ENCODE measurements at regions not wholly inside any gene's neighbourhood (a gene's known extent, or its start where the extent isn't known, plus 50 kb on each side); places are given as distances from the start of the nearest gene placed in this dataset.
"Not testable (repeated sequence)": the region's sequence is repeated elsewhere in the genome, so short reads cannot be mapped to it uniquely, and the experiment has no call there.

DNA sequence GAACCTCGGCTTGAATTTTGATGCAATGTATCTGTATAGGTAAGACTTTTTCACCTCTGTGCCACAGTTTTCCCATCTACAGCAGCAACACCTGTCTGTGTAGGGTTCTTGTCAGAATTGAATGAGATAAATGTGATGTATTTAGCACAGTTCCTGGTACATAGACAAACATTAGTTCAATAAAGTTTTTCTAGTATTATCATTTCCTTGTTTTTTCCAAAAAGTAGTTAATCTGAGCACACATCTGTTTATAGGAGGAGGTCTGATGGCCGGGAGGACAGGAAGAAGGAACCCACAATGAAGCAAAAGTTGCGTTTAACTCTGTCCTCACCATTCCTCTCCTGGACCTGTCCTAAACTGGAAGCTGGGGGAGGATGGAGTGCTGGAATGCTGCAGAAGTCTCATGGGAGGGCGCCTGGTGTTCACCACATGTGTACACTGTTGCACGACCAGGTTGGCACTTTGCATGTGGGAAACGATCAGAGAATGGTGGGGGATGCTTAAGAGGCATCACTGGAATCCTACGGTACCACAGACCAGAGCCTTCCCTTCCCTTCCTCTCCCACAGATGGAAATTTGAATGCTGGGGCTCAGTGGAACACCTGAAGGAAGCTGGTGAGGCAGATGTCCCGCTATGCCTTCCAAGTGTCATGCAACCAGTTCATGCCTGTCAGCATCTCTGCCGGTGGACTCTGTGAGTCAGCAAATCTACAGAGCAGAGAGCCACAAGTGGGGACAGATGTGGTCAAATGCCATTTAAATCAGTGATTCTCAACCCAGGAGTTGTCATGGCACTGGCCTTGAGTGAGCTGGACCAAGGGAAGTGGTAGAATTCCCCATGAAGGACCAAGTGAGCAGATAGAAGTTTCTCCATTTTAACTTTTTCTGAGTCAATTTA, 315.6 kb downstream of the DLEU7 start:
- no peak for DNase-seq (ENCODE audit: low read depth)

DNA sequence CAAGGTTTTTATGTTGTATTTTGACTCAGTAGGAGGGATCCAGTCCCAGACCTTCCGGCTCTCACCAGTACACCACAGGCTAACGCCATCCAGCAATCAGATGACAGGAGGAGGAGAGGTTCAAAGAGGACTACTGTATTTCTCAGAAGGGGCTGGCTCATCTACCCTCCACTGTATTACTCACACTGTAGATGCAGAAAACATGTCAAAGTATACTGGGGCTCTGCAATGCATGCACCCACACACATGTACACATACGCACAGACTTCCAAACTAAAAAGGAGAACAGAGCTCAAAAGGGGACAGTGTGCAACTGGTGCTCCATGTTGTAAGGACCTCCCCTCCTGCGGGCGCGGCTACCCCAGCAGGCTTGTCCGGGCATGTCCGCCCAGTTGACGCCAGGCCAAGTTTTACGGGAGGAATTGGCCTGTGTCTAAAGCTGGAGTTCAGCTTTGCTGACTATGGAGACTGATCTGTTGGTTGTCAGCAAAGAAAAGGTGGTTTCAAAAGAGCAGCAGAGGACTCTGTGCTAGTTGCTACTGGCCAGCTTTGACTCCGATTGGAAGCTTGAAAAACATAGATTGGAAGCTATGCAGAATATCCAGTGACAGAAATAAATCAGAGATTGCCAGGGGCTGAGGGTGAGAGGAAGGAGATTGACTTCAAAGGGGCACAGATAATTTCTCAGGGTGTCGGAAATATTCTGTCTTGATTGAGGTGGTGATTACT, 314.2 kb downstream of the DLEU7 start:
- DNase-seq (ENCODE audit: low read depth) = no peak

DNA sequence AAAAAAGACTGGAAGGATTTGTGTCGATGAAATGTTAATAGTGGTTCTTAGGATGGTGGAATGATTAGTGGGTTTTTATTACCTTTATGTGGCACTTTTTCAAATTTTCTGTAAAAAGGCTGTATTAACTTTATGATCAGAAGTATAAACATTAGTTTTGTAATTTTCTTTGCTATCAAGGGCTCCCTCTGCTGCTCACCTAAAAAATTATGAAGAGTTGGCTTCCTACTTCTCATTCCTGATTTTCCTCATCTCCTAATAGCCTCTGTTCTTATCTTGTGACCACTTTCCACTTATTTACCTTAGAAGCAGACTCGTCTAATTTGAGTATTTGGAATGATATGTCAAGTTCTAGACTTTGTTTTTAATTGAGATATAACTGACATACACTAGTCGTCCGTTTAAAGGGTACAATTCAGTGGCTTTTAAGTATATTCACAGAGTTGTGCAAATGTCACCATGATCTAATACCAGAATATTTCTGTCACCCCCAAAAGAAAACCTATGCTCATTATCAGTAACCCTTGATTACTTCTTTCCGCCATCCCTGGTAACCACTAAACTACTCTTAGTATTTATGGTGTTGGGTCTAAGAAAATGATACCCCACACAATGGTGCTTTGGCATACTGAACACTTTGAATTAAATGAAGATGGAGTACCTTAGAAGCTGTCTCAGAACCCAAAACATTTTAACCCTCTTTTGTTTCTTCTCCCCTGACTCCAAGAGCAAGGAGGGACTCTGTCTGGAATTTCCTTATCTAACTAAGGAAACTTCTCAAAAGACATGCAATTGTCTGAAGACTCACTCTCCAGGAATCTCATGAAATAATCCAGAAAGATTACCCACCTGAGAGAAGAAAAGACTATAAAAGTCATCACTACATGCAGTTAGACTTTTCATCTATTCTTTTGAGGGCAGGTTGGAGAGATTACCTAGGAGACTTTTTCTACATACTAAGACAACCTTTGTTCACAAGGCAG, 311.3 kb downstream of the DLEU7 start:
- DNase-seq (ENCODE audit: low read depth) = no peak

DNA sequence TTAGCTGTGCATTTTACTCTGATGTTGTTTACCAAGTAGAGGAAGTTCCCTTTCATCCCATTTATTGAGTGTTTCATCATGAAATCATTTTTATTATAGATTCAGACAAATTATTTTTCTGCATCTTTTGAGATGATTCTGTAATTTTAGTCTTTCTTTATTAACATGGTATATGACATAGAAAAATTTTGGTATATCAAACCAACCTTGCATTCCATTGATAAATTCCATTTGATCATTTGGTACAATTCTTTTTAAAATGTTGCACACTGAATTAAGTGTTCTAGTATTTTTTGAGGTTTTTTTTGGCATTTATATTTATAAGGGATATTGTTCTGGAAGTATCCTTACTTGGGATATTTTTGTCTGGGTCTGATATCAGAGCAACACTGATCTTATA, 308.4 kb downstream of the DLEU7 start:
- DNase-seq (ENCODE audit: low read depth) = no peak

DNA sequence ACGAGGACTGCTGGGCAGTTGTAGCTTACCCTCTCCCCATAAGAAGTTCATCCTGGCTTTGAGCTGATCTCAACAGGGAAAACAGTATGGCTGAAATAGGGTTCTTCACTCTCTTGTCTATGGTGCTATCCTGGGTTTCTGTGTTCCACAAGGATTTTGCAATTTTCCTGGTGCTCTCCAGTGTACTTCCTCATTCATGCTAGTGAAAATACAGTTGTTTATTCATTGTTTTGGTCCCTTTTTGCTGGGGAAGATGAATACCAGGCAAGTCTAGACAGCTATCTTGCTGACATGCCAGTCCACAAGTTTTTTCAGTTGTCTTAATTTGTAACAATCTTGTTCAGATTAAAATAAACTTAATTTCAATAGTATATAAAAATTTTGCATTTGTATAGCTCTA, 306.5 kb downstream of the DLEU7 start:
- no peak for DNase-seq (ENCODE audit: low read depth)

DNA sequence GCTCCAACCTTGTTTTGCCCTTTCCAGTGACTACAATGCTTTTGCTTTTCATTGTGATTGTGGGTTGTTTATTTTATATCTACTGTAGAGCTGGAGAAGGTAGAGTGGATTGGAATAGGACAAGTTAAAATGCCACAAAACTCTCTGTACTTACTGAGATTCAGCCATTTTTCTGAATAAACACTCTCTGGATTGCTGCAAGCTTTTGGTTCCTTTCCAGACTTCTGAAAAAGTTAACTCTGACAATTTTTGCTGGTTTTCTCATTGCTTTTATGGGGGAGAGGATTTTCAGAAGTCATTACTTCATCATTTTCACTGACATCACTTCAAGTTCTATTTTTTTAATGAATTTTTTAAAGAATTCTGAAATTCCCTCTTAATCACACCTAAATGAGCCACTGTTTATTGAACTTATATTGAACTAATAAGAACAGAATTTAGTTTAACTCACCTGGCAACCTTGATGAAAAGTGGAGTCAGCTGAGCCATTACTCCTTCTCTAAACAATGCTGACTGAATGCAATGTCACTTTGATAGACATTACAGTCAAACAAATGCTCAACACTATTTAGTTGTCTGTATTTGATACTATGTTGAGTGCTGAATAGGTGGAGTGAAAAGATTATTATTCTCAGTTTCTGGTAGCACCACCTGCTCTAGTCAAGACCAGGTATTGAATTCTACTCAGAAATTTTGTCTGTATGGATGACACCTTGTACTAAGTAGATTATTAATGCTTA, 303.5 kb downstream of the DLEU7 start:
- no peak for DNase-seq (ENCODE audit: low read depth)

DNA sequence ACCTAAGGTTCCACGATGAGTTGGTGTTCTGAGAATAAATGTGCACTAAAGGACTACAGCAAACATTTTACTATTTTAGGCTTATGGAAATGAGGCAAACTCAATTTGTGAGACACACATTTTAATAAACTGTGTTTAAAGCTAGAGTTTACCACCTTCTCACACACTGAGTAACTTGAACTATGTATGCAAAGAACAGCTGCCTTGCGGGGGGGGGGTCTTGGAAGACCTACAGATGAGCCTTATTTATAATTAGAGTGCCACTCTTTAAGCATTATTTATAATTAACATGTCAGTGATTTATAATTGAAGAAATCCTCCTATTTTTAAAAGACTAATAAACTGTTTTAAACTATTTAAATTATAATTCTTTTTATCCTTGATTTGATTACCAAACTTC, 300.4 kb downstream of the DLEU7 start:
- DNase-seq (ENCODE audit: low read depth) = no peak

DNA sequence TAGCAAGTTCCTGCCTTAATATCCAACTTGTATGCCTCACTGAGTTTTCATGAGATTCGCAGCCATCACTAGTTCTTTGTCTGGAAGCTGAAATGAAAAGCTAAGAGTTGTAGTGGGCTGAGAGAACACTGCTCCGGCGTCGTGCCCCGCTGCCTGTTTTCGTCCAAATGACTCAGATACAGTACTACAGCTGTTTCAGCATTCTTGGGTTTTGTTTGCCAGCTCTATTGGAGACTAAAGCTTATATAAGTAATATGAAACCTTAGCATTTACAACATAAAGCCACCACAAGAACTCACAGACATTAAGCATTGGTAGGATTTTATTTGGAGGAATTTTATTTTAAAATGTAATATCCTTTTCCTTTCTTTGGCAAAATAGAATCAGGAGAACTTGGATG, 299.7 kb downstream of the DLEU7 start:
- no peak for DNase-seq (ENCODE audit: low read depth)

DNA sequence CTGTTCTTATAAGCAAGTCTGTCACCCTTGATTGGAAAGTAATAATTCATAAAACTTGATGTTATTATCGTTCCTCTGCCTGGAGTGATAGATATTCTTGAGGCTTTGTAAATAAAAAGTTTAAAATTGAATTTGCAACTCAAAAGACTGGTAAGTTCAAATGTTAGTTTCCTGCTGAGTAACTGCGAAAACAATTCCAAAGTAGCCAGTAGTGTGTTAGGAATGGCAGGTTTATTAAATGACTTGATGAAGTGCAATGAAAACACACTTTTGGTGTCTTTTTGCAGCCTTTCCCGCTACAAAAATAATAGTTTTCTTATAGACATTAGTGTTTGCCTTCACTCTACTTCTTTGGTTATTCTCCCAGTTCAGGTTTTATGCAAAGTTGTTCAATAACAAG, 299.3 kb downstream of the DLEU7 start:
- no peak for DNase-seq (ENCODE audit: low read depth)

DNA sequence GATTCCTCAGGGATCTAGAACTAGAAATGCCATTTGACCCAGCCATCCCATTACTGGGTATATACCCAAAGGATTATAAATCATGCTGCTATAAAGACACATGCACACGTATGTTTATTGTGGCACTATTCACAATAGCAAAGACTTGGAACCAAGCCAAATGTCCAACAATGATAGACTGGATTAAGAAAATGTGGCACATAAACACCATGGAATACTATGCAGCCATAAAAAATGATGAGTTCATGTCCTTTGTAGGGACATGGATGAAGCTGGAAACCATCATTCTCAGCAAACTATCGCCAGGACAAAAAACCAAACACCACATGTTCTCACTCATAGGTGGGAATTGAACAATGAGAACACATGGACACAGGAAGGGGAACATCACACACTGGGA, 296.3 kb downstream of the DLEU7 start:
- DNase-seq (ENCODE audit: low read depth) = not testable (repeated sequence)

DNA sequence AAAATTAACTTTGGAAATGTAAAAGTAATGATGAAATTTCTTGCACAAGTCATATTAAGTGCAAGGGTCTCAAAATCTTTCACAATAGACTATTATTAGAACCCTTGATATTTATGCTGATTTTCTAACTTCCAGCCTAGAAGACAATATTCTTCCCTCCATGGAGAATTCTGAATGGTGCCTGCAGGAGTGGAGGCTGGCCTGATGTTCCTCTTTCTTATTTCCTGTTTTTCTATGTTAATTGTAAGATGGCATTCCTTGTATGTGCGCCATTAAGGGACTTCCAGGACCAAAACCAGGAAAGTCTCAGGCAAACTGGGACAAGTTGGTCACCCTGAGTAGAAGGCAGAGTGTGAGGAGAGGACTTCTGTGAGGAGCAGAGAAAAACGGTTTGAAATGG, 294.9 kb downstream of the DLEU7 start:
- DNase-seq (ENCODE audit: low read depth) = no peak

DNA sequence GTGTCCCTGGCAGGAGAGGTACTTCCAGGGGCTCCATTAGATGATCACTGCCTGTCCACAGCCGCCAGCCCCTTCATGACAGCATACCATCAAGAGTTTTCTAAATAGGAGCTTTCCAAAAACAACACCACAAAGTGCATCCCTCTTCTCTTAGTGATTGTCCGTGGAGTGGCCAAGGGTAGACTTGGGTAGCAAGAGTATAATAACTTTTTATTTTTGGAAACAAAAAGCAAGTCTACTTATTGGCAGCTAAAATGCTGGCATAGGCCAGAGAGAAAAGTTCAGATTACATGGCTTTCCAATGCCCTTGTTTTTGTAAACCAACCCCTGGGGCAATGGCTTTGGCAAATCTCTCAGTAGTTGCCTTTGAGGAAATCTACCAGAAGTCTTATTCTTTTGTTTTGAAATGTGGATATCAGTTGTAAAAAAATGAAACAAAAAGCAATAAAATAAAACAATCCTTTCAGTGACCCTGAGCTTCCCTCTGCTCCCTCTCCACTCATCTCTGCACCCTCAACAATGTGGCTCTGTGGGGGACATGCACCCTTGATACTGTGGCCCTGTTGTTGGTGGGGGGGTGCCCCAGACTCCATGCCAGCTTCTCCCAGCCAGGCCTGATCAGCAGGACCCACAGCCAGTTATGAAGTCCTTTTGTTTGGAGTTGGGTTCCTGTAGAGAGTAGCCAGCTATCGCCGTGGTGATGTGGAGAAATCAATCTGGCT, 294.1 kb downstream of the DLEU7 start:
- DNase-seq (ENCODE audit: low read depth) = no peak

DNA sequence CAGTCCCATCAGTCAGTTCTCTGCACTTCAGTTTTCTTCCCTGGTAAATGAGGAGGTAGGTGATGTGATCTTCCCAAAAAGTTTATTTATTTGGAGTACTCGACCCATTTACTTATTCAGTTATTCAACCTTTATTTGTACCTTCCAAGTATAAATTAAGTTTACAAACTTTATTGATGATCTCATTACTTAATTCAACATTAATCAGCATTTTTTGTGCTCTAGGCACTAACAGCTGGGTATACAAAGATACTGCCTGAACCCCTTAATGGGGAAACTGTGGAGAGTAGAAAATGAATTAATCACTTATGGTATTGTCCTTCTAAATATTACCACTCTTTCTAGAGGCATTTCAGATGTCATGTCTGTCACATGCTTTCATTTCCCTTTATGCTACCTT, 293.3 kb downstream of the DLEU7 start:
- DNase-seq (ENCODE audit: low read depth) = no peak

DNA sequence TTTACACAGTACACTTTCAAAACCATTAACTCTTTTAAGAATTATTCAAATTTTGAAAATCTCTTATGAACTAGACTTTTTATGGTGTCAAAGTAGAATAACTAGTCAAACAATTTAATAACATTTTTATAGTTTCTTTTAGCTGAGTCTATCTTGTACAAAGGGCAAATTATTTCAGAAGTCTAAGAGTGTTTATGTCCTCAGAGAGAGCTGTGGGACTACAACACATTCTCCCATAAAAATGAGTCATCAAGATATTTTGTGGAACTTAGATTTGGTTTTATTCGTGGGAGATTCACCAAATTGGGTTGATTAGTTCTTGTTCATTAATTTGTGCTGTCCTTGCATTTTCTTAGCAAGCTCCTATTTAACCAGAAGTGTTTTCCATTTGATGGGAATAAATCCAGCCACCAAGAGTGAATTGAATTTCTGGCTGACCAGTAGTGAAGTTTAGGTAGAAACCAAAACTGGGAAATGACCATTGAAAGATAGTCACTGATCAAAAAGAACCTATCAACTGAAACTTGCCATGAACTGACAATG, 291.0 kb downstream of the DLEU7 start:
- DNase-seq (ENCODE audit: low read depth) = no peak

DNA sequence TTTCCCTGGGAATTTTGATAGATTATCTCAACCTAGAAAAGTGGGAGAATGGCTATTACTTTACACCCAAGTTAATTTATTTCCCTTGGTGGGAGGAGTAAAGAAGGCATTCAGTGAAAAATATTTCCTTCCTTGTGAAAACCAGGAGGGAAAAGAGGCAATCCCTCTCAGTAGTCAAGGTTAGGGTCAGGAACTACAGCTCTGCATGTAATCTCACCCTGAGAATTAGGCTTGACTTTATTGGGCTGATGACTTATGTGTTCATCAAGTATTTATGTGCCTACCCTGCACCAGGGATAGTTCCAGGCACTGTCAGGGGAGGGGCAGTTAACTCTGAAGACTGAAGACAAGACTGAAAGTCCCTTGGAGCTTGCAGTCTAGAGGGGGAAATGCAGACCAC, 281.8 kb downstream of the DLEU7 start:
- no peak for DNase-seq (ENCODE audit: low read depth)

DNA sequence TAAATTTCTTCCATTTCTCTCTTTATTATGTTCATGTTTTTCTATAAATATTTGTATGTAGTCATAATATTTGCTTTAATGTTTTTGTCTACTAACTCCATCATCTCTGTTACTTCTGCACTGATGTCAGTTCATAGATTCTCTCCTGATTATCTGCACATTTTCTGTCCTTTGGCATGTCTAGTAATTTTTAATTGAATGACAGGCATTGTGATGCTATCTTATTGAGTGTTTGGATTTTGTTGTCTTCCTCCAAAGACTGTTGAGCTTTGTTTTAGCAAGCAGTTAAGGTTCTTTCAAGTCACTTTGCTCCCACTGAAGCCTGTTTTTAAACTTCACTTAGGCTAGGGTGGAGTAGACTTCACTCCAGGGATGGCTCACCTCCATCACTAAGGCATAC, 276.8 kb downstream of the DLEU7 start:
- no peak for DNase-seq (ENCODE audit: low read depth)

DNA sequence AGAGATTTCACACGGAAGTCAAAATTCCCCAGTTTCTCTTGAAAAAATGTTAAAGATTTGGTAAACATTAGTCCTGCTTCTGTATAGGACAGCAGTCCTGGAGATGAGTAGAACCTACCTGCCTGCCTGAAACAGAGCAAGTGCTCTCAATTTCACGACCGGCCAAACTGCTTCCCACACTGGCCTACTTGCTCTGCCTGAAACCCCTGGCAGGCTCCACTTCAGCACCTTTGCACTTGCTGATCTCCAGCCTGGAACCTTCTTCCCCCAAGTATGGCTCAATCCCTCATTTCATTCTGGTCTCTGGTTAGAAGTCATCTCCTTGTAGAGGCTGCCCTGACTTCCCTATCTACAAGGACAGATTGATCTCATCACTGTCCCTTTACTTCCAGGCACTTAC, 271.4 kb downstream of the DLEU7 start:
- no peak for DNase-seq (ENCODE audit: low read depth)

DNA sequence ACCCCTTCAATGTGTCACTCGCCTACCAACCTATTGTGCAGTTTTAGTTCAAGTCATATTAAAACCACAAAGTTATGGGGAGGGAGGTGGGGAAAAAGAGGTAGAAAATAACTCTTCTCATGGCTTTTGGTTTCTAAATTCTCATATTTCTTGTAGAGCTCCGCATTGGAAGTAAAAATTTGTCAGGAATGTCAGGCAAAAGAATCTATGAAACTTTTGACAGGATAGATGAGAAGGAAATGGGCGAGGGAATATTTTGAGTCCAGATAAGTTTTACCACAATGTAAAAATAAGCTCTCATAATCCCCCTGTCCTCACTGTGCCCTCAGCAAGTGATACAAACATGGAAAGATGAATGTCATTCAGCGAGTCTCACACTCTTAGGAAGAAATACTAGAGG, 270.4 kb downstream of the DLEU7 start:
- DNase-seq (ENCODE audit: low read depth) = no peak

DNA sequence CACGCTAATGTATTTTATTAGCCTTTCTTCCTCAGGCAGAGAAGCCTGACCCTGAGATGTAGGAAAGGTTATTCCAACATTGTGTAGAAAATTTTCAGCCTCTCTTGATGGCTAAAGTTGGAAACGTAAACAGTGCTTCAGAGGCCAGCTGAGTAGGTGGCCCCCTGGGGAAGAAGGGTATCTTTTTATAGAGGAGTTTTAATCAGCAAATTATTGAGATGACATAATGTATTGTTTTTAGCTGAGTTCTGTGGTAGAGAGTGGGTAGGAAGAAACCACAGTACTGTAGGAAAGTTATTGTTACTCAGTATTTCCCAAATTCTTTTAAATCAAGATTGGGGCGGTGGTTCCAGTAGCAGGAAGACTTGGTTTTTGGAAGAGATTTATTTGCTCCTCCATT, 268.8 kb downstream of the DLEU7 start:
- DNase-seq (ENCODE audit: low read depth) = no peak

DNA sequence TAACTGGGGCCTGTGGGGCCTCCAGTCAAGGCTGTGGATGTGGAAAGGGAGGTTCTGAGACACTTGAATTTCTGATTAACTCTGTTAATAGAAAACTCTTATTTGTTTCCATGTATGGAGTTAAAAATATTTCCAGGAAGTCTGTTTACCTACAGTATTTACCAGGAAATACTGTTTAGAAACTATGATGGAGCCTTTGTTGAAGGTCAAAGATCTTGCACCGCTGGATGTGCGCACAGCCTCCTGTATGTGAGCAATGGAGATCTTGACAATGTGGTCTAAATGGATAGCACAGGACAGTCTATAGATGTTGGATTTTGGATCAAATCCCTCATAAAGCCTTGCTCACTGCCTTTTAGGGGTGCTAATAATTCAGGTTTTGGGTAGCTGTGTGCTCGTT, 268.4 kb downstream of the DLEU7 start:
- no peak for DNase-seq (ENCODE audit: low read depth)

DNA sequence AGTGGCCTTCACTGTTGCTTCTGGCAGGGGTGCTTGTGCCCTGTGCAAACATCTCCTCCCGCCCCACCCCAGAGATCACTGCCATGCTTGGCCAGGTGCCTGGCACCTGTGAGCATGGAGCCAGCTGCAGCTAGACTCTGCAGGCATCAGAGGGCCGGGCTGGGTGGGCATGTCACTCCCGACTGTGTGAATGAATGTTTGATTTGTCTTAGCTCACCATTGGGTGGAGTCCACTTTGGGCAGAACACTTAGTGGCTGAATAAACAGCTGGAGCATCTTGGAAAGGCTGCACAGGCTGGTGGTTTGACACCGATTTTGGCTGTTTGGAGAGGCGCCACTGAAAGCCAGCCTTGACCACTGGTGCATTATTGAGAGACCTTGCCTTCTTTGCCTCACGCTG, 267.3 kb downstream of the DLEU7 start:
- DNase-seq (ENCODE audit: low read depth) = no peak

All from activated T-helper 1 cell treated with Interleukin-2 at 50 U/mL for 16 hours (primary cell).